Adrenal gland (tissue), 5 donors: ENCODE measurements at regions not wholly inside any gene's neighbourhood (a gene's known extent, or its start where the extent isn't known, plus 50 kb on each side); places are given as distances from the start of the nearest gene placed in this dataset.

Experiments
- CTCF ChIP-seq, 6 experiments: fragments of 450-650 bp in 4 of 6; fragments of 200-600 bp in 2 of 6; sonication (generic) in 1 of 6; IDR thresholded peaks; 1 replicate in 5 of 6; 2 replicates in 1 of 6; pipeline versions ENCODE4 v1.5.1 to v1.8.0; 2016 to 2021; ENCODE audit warnings: antibody characterized with exemption in 6 of 6, mild to moderate bottlenecking in 2 of 6, moderate library complexity in 1 of 6
- POLR2A ChIP-seq, 2 donors: fragments of 450-650 bp; IDR thresholded peaks; one replicate each; pipeline ENCODE4 v1.6.1; 2017; ENCODE audit warnings: antibody characterized with exemption in 2 of 2, mild to moderate bottlenecking in 2 of 2, moderate library complexity in 1 of 2
- donor health status: DM: no; HTN: no; CAD: no.

GRCh38 chr6:150721418-150722266, 122.0 kb downstream of the PLEKHG1 start:
- TF ChIP-seq POLR2A (IDR thresholded peaks at IDR 0.05): no peak
- TF ChIP-seq CTCF (IDR thresholded peaks at IDR 0.05): no peak
